ENCODE measurements at regions not wholly inside any gene's neighbourhood (a gene's known extent, or its start where the extent isn't known, plus 50 kb on each side); places are given as distances from the start of the nearest gene placed in this dataset.
"Not testable (repeated sequence)": the region's sequence is repeated elsewhere in the genome, so short reads cannot be mapped to it uniquely, and the experiment has no call there.

GRCh38 chr2:39929531-39929930 is 150.5 kb upstream of the THUMPD2 start:
- no peak for DNase-seq (ENCODE audit: low read depth)

GRCh38 chr2:39925312-39925711 is 146.3 kb upstream of the THUMPD2 start:
- DNase-seq (ENCODE audit: low read depth), result no peak

DNA sequence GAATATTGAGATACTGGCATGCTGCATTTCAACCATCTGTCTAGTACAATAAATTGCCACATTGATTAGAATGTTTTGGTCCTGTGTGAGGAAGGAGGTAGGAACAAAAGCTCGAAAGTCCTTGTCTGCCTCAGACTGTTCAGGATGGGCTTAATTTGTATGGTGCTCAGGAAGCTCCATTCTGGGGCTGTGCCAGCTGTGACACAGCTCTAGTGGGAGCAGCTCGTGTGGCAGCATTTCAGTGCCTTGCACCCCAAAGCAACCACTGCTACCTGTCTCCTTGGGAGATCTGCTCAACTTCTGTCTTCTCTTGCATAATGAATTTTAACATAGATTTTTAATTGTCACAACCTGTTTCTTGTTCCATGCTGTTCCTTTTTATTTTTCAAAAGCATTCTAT is 144.4 kb upstream of the THUMPD2 start:
- no peak for DNase-seq (ENCODE audit: low read depth)

- DNase-seq (ENCODE audit: low read depth), result no peak
Measured at GRCh38 chr2:39922679-39923405, 143.8 kb upstream of the THUMPD2 start.

DNA sequence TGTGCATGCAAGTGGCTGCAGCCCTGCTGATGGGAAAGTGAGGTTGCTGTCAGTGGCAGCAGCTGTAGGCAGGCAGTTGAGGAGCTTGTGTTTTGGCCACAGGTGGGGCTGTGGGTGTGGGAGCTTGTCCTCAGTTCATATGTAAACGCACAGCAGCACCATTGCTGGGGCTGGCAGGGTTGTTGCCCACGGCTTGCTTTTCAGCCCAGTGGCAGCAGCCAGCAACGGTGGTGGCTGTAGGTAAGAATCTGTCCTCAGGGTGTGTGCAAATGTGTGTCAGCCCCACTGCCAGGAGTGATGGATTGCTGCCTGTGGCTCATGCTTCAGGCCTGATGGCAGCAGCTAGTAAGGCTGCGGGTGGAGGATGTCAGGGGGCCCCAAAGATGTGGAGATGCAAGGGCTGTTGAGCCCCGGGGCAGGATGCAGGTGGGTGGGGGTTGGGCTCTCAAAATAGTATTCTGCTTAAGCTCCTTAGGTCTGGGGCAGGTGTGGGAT is 141.3 kb upstream of the THUMPD2 start:
- no peak for DNase-seq (ENCODE audit: low read depth)

- no peak for DNase-seq (ENCODE audit: low read depth)
Measured at GRCh38 chr2:39919511-39920306, 140.7 kb upstream of the THUMPD2 start.

GRCh38 chr2:39918886-39919285 is 139.8 kb upstream of the THUMPD2 start:
- no peak for DNase-seq (ENCODE audit: low read depth)

- DNase-seq (ENCODE audit: low read depth), result not testable (repeated sequence)
Measured at GRCh38 chr2:39917371-39917770, 138.3 kb upstream of the THUMPD2 start.

DNA sequence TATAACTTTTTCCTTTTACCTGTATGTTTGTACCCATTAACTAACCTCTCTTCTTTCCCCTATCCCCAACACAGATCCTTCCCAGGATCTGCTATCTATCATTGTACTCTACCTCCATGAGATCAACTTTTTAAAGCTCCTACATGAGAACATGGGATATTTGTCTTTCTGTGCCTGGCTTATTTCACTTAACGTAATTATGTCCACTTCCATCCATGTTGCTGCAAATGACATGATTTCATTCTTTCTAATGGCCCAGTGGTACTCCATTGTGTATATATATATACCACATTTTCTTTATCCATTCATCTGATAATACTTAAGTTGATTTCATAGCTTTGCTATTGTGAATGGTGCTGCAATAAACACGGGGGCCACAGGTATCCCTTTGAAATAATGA is 135.9 kb upstream of the THUMPD2 start:
- DNase-seq (ENCODE audit: low read depth), result no peak

DNA sequence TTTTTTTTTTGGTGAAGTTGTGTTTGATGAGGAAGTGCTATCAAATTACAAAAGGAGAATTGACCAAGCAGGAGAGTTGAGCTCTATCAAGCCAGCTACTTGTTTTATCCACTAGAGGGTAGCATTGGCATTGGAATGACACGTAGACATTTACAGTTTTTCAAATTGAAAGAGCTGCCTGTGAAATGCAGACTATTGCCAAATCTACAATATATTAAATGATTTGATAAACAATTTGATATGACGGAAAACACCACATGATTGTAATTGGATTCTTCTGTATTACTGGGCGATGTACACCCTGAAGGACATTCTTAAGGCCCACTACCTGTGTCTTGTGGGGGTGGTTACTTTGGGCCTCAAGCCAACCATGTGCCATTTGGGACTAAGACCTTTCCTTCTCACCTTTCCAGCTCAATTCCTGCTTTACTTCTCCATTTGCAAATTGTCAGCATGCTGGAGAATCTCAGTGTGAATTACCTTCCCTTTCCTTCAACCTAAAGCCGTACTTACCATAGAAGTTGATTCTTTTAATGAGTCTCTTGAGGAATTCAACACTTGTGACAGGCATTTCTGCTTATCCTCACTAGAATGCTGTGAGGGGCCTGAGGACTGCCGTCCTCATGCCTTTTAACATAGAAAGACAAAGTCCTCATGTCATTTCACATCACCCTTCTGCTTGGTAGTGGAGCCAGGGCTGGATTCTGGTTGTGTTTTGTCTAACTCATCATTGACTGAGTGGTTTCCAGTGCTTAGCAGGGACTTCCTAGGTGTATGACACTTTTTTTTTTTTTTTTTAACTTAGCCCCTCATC is 134.8 kb upstream of the THUMPD2 start:
- peak; percentile 60 for DNase-seq (ENCODE audit: low read depth)

- no peak for DNase-seq (ENCODE audit: low read depth)
Measured at GRCh38 chr2:39902103-39902502, 123.0 kb upstream of the THUMPD2 start.

- no peak for DNase-seq (ENCODE audit: low read depth)
Measured at GRCh38 chr2:39898934-39899333, 119.9 kb upstream of the THUMPD2 start.

- DNase-seq (ENCODE audit: low read depth), result no peak
Measured at GRCh38 chr2:39897273-39897672, 118.2 kb upstream of the THUMPD2 start.

- no peak for DNase-seq (ENCODE audit: low read depth)
Measured at GRCh38 chr2:39894082-39894481, 115.0 kb upstream of the THUMPD2 start.

DNA sequence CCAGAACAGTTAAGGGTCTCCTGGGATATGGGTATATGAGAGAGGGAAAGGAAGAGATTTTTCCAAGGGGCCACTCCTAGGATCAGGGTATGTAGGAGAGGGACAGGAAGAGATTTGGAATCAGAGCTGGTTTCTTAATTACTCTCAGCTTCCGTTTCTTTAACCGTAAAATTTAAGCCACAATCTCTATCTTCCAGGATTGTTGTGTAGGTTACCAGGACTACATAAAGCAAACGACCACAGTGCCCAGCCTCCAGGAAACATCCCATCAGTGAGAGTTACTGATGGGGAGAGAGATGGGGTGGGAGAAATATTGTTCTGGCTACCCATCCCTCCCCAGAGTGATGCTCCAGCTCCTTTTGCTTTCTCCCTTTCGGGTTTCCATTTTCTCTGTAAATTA is 114.6 kb upstream of the THUMPD2 start:
- no peak for DNase-seq (ENCODE audit: low read depth)

GRCh38 chr2:39881948-39882347 is 102.9 kb upstream of the THUMPD2 start:
- DNase-seq (ENCODE audit: low read depth), result no peak

- no peak for DNase-seq (ENCODE audit: low read depth)
Measured at GRCh38 chr2:39881494-39881893, 102.4 kb upstream of the THUMPD2 start.

DNA sequence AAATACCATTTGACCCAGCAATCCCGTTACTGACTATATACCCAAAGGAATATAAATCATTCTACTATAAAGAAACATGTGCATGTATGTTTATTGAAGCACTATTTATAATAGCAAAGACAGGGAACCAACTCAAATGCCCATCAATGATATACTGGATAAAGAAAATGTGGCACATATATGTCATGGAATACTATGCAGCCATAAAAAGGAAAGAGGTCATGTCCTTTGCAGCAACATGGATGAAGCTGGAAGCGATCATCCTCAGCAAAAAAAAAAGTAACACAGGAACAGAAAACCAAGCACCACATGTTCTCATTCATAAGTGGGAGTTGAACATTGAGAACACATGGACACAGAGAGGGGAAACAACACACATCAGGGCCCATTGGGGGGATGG is 99.9 kb upstream of the THUMPD2 start:
- DNase-seq (ENCODE audit: low read depth), result not testable (repeated sequence)

DNA sequence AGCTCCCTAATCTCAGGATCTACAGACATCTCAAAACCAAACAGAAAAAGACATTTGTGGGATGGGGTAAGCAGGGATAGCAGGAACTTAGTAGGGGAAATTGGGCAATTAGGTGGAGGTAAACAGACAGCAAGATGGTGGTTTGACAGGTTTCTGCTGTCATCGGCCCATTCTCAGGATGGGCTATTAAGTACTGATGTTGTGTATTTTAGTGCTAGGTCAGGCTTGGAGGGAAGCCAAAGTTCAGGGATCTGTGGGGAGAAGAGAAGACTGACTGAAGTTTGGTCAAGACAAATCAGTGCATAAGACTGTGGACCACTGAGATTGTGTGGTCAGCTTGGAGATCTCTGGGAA is 96.8 kb upstream of the THUMPD2 start:
- no peak for DNase-seq (ENCODE audit: low read depth)

DNA sequence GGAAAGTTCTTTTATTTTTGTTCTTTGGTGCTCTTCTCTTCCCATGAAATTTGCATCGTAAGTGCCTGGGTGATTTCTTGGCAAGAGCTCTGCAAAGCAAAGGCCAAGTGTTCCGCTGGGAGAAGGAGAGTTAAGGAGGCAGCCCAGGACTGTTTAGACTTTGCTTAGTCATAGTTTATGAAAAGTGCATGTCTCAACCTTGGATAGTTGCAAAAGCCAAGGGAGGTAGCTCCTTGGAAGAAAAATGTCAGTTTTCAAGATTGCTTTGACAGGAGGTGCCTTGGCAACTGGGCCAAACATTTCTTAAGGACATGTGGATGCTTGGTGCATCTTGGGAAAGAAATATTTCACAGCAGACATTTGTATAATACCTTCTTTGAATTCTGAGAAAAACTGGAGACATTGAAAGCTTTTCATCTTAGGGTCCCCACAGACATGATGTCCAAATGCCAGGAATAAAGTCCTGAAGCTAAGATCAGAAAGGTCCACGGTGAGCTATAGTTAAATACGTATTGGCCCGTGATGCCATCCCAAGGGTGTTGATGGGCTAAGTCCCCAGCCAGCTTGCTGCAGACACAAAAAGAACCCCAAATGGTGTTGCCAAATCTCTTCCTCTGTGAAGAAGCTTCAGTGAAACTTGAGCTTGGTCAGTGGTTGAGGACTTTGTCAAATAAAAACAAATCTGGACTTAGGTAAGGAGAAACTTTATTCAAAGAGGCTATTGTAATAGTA is 96.3 kb upstream of the THUMPD2 start:
- peak; percentile 56 for DNase-seq (ENCODE audit: low read depth)

GRCh38 chr2:39874236-39874635 is 95.2 kb upstream of the THUMPD2 start:
- DNase-seq (ENCODE audit: low read depth), result no peak

GRCh38 chr2:39873586-39873985 is 94.5 kb upstream of the THUMPD2 start:
- no peak for DNase-seq (ENCODE audit: low read depth)
